ENCODE measurements at regions not wholly inside any gene's neighbourhood (a gene's known extent, or its start where the extent isn't known, plus 50 kb on each side); places are given as distances from the start of the nearest gene placed in this dataset.

GRCh38 chr4:41452484-41453225 lies 85.3 kb upstream of the LIMCH1 start:
- no peak for ATAC-seq

GRCh38 chr4:41454423-41454822 lies 83.5 kb upstream of the LIMCH1 start:
- TF ChIP-seq ZNF70 (CRISPR knock-in tag; IDR thresholded peaks at IDR 0.05) = no peak
- no peak for TF ChIP-seq ZC3H10 (CRISPR knock-in tag; IDR thresholded peaks at IDR 0.05)
- no peak for TF ChIP-seq POU6F1 (CRISPR knock-in tag; IDR thresholded peaks at IDR 0.05; ENCODE audit: borderline replicate concordance, low read depth)
- no peak for TF ChIP-seq PATZ1 (CRISPR knock-in tag; IDR thresholded peaks at IDR 0.05; ENCODE audit: borderline replicate concordance)
- TF ChIP-seq PPARA (CRISPR knock-in tag; IDR thresholded peaks at IDR 0.05; ENCODE audit: borderline replicate concordance) = no peak
- TF ChIP-seq OSR1 (CRISPR knock-in tag; IDR thresholded peaks at IDR 0.05) = no peak
- no peak for TF ChIP-seq ZNF8 (CRISPR knock-in tag; IDR thresholded peaks at IDR 0.05)
- no peak for TF ChIP-seq ESRRG (CRISPR knock-in tag; IDR thresholded peaks at IDR 0.05)
- TF ChIP-seq CSRNP3 (CRISPR knock-in tag; IDR thresholded peaks at IDR 0.05) = no peak
- no peak for TF ChIP-seq TCF4 (CRISPR knock-in tag; IDR thresholded peaks at IDR 0.05; ENCODE audit: borderline replicate concordance)
- TF ChIP-seq ISL1 (CRISPR knock-in tag; IDR thresholded peaks at IDR 0.05) = no peak
- TF ChIP-seq CSDC2 (CRISPR knock-in tag; IDR thresholded peaks at IDR 0.05) = no peak
- TF ChIP-seq CREB5 (CRISPR knock-in tag; IDR thresholded peaks at IDR 0.05; ENCODE audit: low read depth) = no peak
- no peak for TF ChIP-seq BACH2 (CRISPR knock-in tag; IDR thresholded peaks at IDR 0.05; ENCODE audit: borderline replicate concordance)
- TF ChIP-seq ZNF565 (CRISPR knock-in tag; conservative IDR thresholded peaks at IDR 0.05; ENCODE audit: low read depth) = no peak
- no peak for TF ChIP-seq ZFP30 (CRISPR knock-in tag; IDR thresholded peaks at IDR 0.05)
- no peak for TF ChIP-seq ZFP3 (CRISPR knock-in tag; IDR thresholded peaks at IDR 0.05)
- TF ChIP-seq RARB (CRISPR knock-in tag; IDR thresholded peaks at IDR 0.05) = no peak
- no peak for ATAC-seq

More at GRCh38 chr4:41452484-41453225, 85.3 kb upstream of the LIMCH1 start:
- no peak for TF ChIP-seq ZNF8 (CRISPR knock-in tag; IDR thresholded peaks at IDR 0.05)
- TF ChIP-seq ISL1 (CRISPR knock-in tag; IDR thresholded peaks at IDR 0.05) = no peak
- TF ChIP-seq CREB5 (CRISPR knock-in tag; IDR thresholded peaks at IDR 0.05; ENCODE audit: low read depth) = no peak
- TF ChIP-seq CSDC2 (CRISPR knock-in tag; IDR thresholded peaks at IDR 0.05) = no peak
- TF ChIP-seq CSRNP3 (CRISPR knock-in tag; IDR thresholded peaks at IDR 0.05) = no peak
- no peak for TF ChIP-seq TSHZ2 (CRISPR knock-in tag; IDR thresholded peaks at IDR 0.05)
- no peak for TF ChIP-seq GLIS3 (CRISPR knock-in tag; IDR thresholded peaks at IDR 0.05)
- TF ChIP-seq TOX (CRISPR knock-in tag; IDR thresholded peaks at IDR 0.05; ENCODE audit: borderline replicate concordance) = no peak
